ENCODE measurements at regions not wholly inside any gene's neighbourhood (a gene's known extent, or its start where the extent isn't known, plus 50 kb on each side); places are given as distances from the start of the nearest gene placed in this dataset.

DNA sequence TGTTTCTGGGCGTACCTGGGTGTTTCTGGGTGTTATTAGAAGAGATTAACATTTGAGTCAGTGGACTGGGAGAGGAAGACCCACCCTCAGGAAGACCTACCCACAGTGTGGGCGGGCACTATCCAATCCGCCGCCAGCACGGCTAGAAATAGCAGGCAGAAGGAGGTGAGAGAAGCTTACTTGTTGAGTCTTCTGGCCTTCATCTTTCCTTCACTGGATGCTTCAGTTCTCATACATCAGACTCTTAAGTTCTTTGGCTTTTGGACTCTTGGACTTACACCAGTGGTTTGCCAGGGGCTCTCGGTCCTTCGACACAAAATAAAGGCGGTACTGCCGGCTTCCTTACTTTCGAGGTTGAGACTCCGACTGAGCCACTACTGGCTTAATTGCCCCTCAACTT lies 654.6 kb upstream of the CADM2 start:
- TF ChIP-seq, protein P1, sequence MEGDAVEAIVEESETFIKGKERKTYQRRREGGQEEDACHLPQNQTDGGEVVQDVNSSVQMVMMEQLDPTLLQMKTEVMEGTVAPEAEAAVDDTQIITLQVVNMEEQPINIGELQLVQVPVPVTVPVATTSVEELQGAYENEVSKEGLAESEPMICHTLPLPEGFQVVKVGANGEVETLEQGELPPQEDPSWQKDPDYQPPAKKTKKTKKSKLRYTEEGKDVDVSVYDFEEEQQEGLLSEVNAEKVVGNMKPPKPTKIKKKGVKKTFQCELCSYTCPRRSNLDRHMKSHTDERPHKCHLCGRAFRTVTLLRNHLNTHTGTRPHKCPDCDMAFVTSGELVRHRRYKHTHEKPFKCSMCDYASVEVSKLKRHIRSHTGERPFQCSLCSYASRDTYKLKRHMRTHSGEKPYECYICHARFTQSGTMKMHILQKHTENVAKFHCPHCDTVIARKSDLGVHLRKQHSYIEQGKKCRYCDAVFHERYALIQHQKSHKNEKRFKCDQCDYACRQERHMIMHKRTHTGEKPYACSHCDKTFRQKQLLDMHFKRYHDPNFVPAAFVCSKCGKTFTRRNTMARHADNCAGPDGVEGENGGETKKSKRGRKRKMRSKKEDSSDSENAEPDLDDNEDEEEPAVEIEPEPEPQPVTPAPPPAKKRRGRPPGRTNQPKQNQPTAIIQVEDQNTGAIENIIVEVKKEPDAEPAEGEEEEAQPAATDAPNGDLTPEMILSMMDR (IDR thresholded peaks at IDR 0.05 in 4 of 5, conservative IDR thresholded peaks at IDR 0.05 in 1 of 5) = no peak
- TF ChIP-seq POLR2A (IDR thresholded peaks at IDR 0.05) = no peak

Measured in gastrocnemius medialis (tissue), 4 donors.